ENCODE measurements at regions not wholly inside any gene's neighbourhood (a gene's known extent, or its start where the extent isn't known, plus 50 kb on each side); places are given as distances from the start of the nearest gene placed in this dataset.

- H3K9me3 ChIP-seq (ENCODE audit: control insufficient read depth, low read length): no peaks in the 10 kb centered on the region
- H3K27ac ChIP-seq (ENCODE audit: low read length, poor library complexity, severe bottlenecking): no peak overlapping the region
- H3K9ac ChIP-seq (ENCODE audit: low read length): no peak overlapping the region
- no peak overlapping the region for H4K91ac ChIP-seq (ENCODE audit: low read length)
- no peak overlapping the region for H2AK5ac ChIP-seq (ENCODE audit: low read length, severe bottlenecking)
- no peak overlapping the region for H3K23ac ChIP-seq (ENCODE audit: low read length in 2 of 2)
- H3K79me1 ChIP-seq (replicated peaks; ENCODE audit: low read length, poor library complexity, severe bottlenecking): peaks cover 5% of the 10 kb centered on the region
- H2AFZ ChIP-seq (ENCODE audit: low read depth, low read length): peak overlapping the region; percentile 81
- H2BK5ac ChIP-seq (ENCODE audit: low read depth, low read length, poor library complexity, severe bottlenecking): peak overlapping the region; percentile 38
- no peak overlapping the region for H2BK15ac ChIP-seq (ENCODE audit: low read depth, poor library complexity, severe bottlenecking)
- H3K27me3 ChIP-seq (ENCODE audit: control insufficient read depth in 1 of 2, insufficient read depth in 1 of 2, low read length in 2 of 2): peaks cover 0 to 53% of the 10 kb centered on the region in 2 experiments
- no peak overlapping the region for H2BK12ac ChIP-seq (ENCODE audit: low read length in 2 of 2)
- peak overlapping the region; percentile 98 for H3K4me2 ChIP-seq (ENCODE audit: low read length, poor library complexity, severe bottlenecking)
- H2BK120ac ChIP-seq (ENCODE audit: low read depth, low read length): peak overlapping the region; percentile 61
- WGBS: under 1% methylated on average over 59 of the region's 72 CpGs
- H3K18ac ChIP-seq (ENCODE audit: low read depth in 1 of 2, low read length in 2 of 2): no peak overlapping the region
- H3K4me1 ChIP-seq (ENCODE audit: control insufficient read depth, insufficient read depth, low read depth, low read length): peaks cover 4% of the 10 kb centered on the region
- peak overlapping the region; percentile 71 to 87 for H3K4me3 ChIP-seq (ENCODE audit: insufficient read depth in 1 of 2, low read depth in 1 of 2, low read length in 2 of 2)
- peak; percentile 67 for DNase-seq
- H3K14ac ChIP-seq (ENCODE audit: low read length in 2 of 2): peak overlapping the region in 1 of 2 experiments; percentile 76
- H4K8ac ChIP-seq (ENCODE audit: low read length): no peak overlapping the region
- H3K4ac ChIP-seq (ENCODE audit: low read depth in 1 of 2, low read length in 2 of 2): no peak overlapping the region
- no peaks in the 10 kb centered on the region for H3K36me3 ChIP-seq (ENCODE audit: control insufficient read depth in 1 of 2, insufficient read depth in 2 of 2, low read depth in 1 of 2, low read length in 2 of 2)
Measured at GRCh38 chr4:180058691-180059215, 2184.4 kb upstream of the TENM3 start.

- Histone ChIP-seq H2BK120ac (ENCODE audit: low read depth, low read length) (no peak overlapping the region), H3K4me3 (ENCODE audit: insufficient read depth in 1 of 2, low read depth in 1 of 2, low read length in 2 of 2) (peak overlapping the region; percentile 71 to 87)
Measured at GRCh38 chr4:180059216-180059881, 2183.9 kb upstream of the TENM3 start.

DNA sequence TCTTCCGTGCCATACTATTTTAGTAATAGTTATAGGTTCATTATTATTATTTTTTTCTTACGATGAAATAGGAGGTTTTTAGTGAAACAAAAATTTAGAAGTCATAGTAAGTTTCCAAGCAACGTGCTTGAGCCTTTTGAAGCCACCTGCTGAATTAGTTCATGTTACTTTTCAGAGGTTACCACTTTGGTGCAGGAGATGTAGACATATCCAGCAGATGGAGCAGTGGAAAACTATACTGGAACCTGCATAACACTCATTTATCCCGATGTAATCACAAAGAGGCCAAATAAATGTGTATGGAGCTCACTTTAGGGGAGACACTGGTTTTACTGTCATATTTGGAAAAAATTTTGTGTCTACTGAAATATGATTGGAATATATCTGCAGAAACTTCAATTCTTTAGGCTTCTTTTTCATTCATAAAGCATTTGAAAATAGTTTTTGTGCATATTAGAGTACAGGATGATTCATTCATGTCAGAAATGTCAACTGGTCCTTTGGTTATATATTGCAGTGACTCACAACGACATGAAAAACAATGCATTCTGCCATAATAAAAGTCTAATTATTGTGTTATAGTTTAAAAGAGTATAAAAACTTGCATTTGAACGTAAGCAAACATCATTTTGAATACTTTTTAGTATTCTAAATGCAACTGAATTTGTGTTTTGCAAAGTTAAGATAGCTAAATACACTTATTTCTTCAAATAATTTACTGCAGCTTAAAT, 2182.9 kb upstream of the TENM3 start:
- peaks cover 5% of the 10 kb centered on the region for H3K79me1 ChIP-seq (replicated peaks; ENCODE audit: low read length, poor library complexity, severe bottlenecking)
- no peak overlapping the region for H2BK120ac ChIP-seq (ENCODE audit: low read depth, low read length)
- no peak overlapping the region for H3K4ac ChIP-seq (ENCODE audit: low read depth in 1 of 2, low read length in 2 of 2)
- no peak overlapping the region for H3K27ac ChIP-seq (ENCODE audit: low read length, poor library complexity, severe bottlenecking)
- peaks cover 0 to 53% of the 10 kb centered on the region in 2 experiments for H3K27me3 ChIP-seq (ENCODE audit: control insufficient read depth in 1 of 2, insufficient read depth in 1 of 2, low read length in 2 of 2)
- H3K9ac ChIP-seq (ENCODE audit: low read length): no peak overlapping the region
- H3K4me3 ChIP-seq (ENCODE audit: insufficient read depth in 1 of 2, low read depth in 1 of 2, low read length in 2 of 2): no peak overlapping the region
- no peaks in the 10 kb centered on the region for H3K36me3 ChIP-seq (ENCODE audit: control insufficient read depth in 1 of 2, insufficient read depth in 2 of 2, low read depth in 1 of 2, low read length in 2 of 2)
- H3K14ac ChIP-seq (ENCODE audit: low read length in 2 of 2): no peak overlapping the region
- H3K4me2 ChIP-seq (ENCODE audit: low read length, poor library complexity, severe bottlenecking): peak overlapping the region; percentile 98
- peaks cover 4% of the 10 kb centered on the region for H3K4me1 ChIP-seq (ENCODE audit: control insufficient read depth, insufficient read depth, low read depth, low read length)
- DNase-seq: peak; percentile 34
- WGBS: 28% methylated on average over 2 of the region's 6 CpGs
- H2BK12ac ChIP-seq (ENCODE audit: low read length in 2 of 2): no peak overlapping the region
- H2AK5ac ChIP-seq (ENCODE audit: low read length, severe bottlenecking): no peak overlapping the region
- no peak overlapping the region for H2BK5ac ChIP-seq (ENCODE audit: low read depth, low read length, poor library complexity, severe bottlenecking)
- no peak overlapping the region for H3K23ac ChIP-seq (ENCODE audit: low read length in 2 of 2)
- H4K8ac ChIP-seq (ENCODE audit: low read length): no peak overlapping the region
- no peak overlapping the region for H2AFZ ChIP-seq (ENCODE audit: low read depth, low read length)
- H4K91ac ChIP-seq (ENCODE audit: low read length): no peak overlapping the region
- H3K9me3 ChIP-seq (ENCODE audit: control insufficient read depth, low read length): no peaks in the 10 kb centered on the region
- H2BK15ac ChIP-seq (ENCODE audit: low read depth, poor library complexity, severe bottlenecking): no peak overlapping the region
- no peak overlapping the region for H3K18ac ChIP-seq (ENCODE audit: low read depth in 1 of 2, low read length in 2 of 2)

More at GRCh38 chr4:180059216-180059881, 2183.9 kb upstream of the TENM3 start:
- H2BK15ac ChIP-seq (ENCODE audit: low read depth, poor library complexity, severe bottlenecking): no peak overlapping the region
- H2AFZ ChIP-seq (ENCODE audit: low read depth, low read length): peak overlapping the region; percentile 81
- H3K18ac ChIP-seq (ENCODE audit: low read depth in 1 of 2, low read length in 2 of 2): no peak overlapping the region
- peaks cover 5% of the 10 kb centered on the region for H3K79me1 ChIP-seq (replicated peaks; ENCODE audit: low read length, poor library complexity, severe bottlenecking)
- no peak overlapping the region for H2AK5ac ChIP-seq (ENCODE audit: low read length, severe bottlenecking)
- under 1% methylated on average over 39 of the region's 44 CpGs for WGBS
- DNase-seq: peak; percentile 18
- peak overlapping the region; percentile 98 for H3K4me2 ChIP-seq (ENCODE audit: low read length, poor library complexity, severe bottlenecking)
- H3K36me3 ChIP-seq (ENCODE audit: control insufficient read depth in 1 of 2, insufficient read depth in 2 of 2, low read depth in 1 of 2, low read length in 2 of 2): no peaks in the 10 kb centered on the region
- no peak overlapping the region for H3K4ac ChIP-seq (ENCODE audit: low read depth in 1 of 2, low read length in 2 of 2)
- H3K27me3 ChIP-seq (ENCODE audit: control insufficient read depth in 1 of 2, insufficient read depth in 1 of 2, low read length in 2 of 2): peaks cover 0 to 53% of the 10 kb centered on the region in 2 experiments
- H2BK12ac ChIP-seq (ENCODE audit: low read length in 2 of 2): no peak overlapping the region
- no peak overlapping the region for H4K91ac ChIP-seq (ENCODE audit: low read length)
- no peak overlapping the region for H3K27ac ChIP-seq (ENCODE audit: low read length, poor library complexity, severe bottlenecking)
- H3K23ac ChIP-seq (ENCODE audit: low read length in 2 of 2): peak overlapping the region in 1 of 2 experiments; percentile 78
- no peak overlapping the region for H3K9ac ChIP-seq (ENCODE audit: low read length)
- H3K9me3 ChIP-seq (ENCODE audit: control insufficient read depth, low read length): no peaks in the 10 kb centered on the region
- no peak overlapping the region for H4K8ac ChIP-seq (ENCODE audit: low read length)
- H2BK5ac ChIP-seq (ENCODE audit: low read depth, low read length, poor library complexity, severe bottlenecking): no peak overlapping the region
- H3K14ac ChIP-seq (ENCODE audit: low read length in 2 of 2): peak overlapping the region in 1 of 2 experiments; percentile 76
- H3K4me1 ChIP-seq (ENCODE audit: control insufficient read depth, insufficient read depth, low read depth, low read length): peaks cover 4% of the 10 kb centered on the region

GRCh38 chr4:180081072-180081471, 2162.1 kb upstream of the TENM3 start:
- H3K9ac ChIP-seq (ENCODE audit: low read length): no peak overlapping the region
- no peak for DNase-seq
- no peak overlapping the region for H4K91ac ChIP-seq (ENCODE audit: low read length)
- H3K23ac ChIP-seq (ENCODE audit: low read length in 2 of 2): no peak overlapping the region
- H3K18ac ChIP-seq (ENCODE audit: low read depth in 1 of 2, low read length in 2 of 2): no peak overlapping the region
- H2AK5ac ChIP-seq (ENCODE audit: low read length, severe bottlenecking): no peak overlapping the region
- no peak overlapping the region for H2BK120ac ChIP-seq (ENCODE audit: low read depth, low read length)
- no peak overlapping the region for H2BK12ac ChIP-seq (ENCODE audit: low read length in 2 of 2)
- no peak overlapping the region for H3K14ac ChIP-seq (ENCODE audit: low read length in 2 of 2)
- H3K27ac ChIP-seq (ENCODE audit: low read length, poor library complexity, severe bottlenecking): no peak overlapping the region
- peaks cover 8% of the 10 kb centered on the region for H3K79me1 ChIP-seq (replicated peaks; ENCODE audit: low read length, poor library complexity, severe bottlenecking)
- H3K4me2 ChIP-seq (ENCODE audit: low read length, poor library complexity, severe bottlenecking): no peak overlapping the region
- no peaks in the 10 kb centered on the region for H3K4me1 ChIP-seq (ENCODE audit: control insufficient read depth, insufficient read depth, low read depth, low read length)
- no peak overlapping the region for H4K8ac ChIP-seq (ENCODE audit: low read length)
- no peak overlapping the region for H3K4ac ChIP-seq (ENCODE audit: low read depth in 1 of 2, low read length in 2 of 2)
- no peak overlapping the region for H3K4me3 ChIP-seq (ENCODE audit: insufficient read depth in 1 of 2, low read depth in 1 of 2, low read length in 2 of 2)
- no CpG with 5 or more reads among the region's 2 CpGs for WGBS
- H2BK5ac ChIP-seq (ENCODE audit: low read depth, low read length, poor library complexity, severe bottlenecking): no peak overlapping the region
- no peaks in the 10 kb centered on the region for H3K9me3 ChIP-seq (ENCODE audit: control insufficient read depth, low read length)
- no peaks in the 10 kb centered on the region for H3K27me3 ChIP-seq (ENCODE audit: control insufficient read depth in 1 of 2, insufficient read depth in 1 of 2, low read length in 2 of 2)
- H2AFZ ChIP-seq (ENCODE audit: low read depth, low read length): no peak overlapping the region
- no peaks in the 10 kb centered on the region for H3K36me3 ChIP-seq (ENCODE audit: control insufficient read depth in 1 of 2, insufficient read depth in 2 of 2, low read depth in 1 of 2, low read length in 2 of 2)
- no peak overlapping the region for H2BK15ac ChIP-seq (ENCODE audit: low read depth, poor library complexity, severe bottlenecking)

All from mesenchymal stem cell (in vitro differentiated cells and primary cell).